ENCODE measurements at regions not wholly inside any gene's neighbourhood (a gene's known extent, or its start where the extent isn't known, plus 50 kb on each side); places are given as distances from the start of the nearest gene placed in this dataset.

DNA sequence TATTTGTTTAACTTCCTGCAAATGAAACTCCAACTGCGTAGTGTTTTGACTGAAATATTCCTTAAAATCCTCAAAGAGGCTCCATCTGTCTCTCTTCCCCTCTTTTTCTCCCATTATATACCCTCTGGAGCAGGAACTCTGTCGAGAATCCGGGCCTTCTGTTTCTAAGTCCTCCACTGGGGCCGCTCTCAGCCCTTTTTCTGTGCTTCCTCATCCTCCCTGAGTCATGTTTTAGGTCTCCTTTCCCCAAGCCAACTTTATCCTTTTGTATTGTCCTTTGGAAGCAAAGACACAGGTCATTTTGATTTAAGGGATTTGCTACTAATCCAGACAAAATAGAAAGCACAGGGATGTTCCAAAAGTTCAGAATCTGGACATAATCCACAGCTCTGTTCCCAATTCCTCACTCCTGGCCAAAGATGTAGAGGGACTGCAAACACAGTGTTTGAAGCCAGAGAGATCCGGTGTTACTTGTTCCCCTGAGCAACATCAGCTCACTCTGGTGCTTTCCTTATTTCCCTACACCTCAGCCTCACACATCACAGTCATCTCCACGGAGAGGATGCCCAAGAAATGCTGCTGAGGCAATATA lies 131.0 kb upstream of the KLF3 start:
- TF ChIP-seq CTCF (IDR thresholded peaks at IDR 0.05) = no peak
- TF ChIP-seq POLR2A (IDR thresholded peaks at IDR 0.05) = no peak
